ENCODE measurements at regions not wholly inside any gene's neighbourhood (a gene's known extent, or its start where the extent isn't known, plus 50 kb on each side); places are given as distances from the start of the nearest gene placed in this dataset.

DNA sequence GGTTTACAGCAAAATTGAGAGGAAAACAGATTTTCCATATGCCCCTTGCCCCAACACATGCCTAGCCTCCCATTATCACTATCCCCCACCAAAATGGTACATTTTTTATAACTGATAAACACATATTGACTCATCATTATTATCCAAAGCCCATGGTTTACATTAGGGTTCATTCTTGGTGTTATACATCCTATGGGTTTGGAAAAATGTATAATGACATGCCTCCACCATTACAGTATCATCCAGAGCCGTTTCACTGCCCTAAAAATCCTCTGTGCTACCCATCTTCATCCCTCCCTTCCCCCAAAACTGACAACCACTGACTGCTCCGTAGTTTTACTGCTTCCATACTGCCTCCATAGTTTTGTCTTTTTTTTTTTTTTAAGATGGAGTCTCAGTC is 111.1 kb downstream of the ACTL7B start:
- no peak overlapping the region for H3K4me3 ChIP-seq (replicated peaks in 1 of 3; ENCODE audit: insufficient read depth in 1 of 3, low read depth in 1 of 3, low read length in 3 of 3)
- H3K9ac ChIP-seq (replicated peaks; ENCODE audit: extremely low read depth, insufficient read depth, low read length), result no peak overlapping the region
- no peak overlapping the region for H3K4me2 ChIP-seq (ENCODE audit: insufficient read depth, low read length)
- H3K9me1 ChIP-seq (replicated peaks; ENCODE audit: control insufficient read depth, extremely low read depth, insufficient read depth, low read length), result no peaks in the 10 kb centered on the region
- DNase-seq (ENCODE audit: low read depth, low spot score) (no peak), FAIRE-seq (no peak)
- CTCF ChIA-PET, result no interaction called here
- no peak overlapping the region for H3K27ac ChIP-seq (ENCODE audit: insufficient read depth, low read depth, low read length)
- no peak for TF ChIP-seq FOS (IDR thresholded peaks at IDR 0.05; ENCODE audit: borderline replicate concordance, insufficient read depth, low read length)
- TF ChIP-seq, protein P1, sequence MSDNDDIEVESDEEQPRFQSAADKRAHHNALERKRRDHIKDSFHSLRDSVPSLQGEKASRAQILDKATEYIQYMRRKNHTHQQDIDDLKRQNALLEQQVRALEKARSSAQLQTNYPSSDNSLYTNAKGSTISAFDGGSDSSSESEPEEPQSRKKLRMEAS (IDR thresholded peaks at IDR 0.05; ENCODE audit: insufficient read depth, insufficient read length), result no peak
- no peak for TF ChIP-seq MYC (IDR thresholded peaks at IDR 0.05; ENCODE audit: low read depth, low read length)
- no peak for TF ChIP-seq POLR2AphosphoS5 (IDR thresholded peaks at IDR 0.05; ENCODE audit: insufficient read depth, low read depth, low read length)
- TF ChIP-seq EZH2 (IDR thresholded peaks at IDR 0.05; ENCODE audit: borderline replicate concordance, low read depth, low read length, severe bottlenecking), result no peak
- no peak for TF ChIP-seq POLR2A (IDR thresholded peaks at IDR 0.05; ENCODE audit: low read depth, low read length)
- TF ChIP-seq JUN (IDR thresholded peaks at IDR 0.05; ENCODE audit: borderline replicate concordance, insufficient read depth, insufficient read length, low read depth), result no peak
- TF ChIP-seq, protein P2, sequence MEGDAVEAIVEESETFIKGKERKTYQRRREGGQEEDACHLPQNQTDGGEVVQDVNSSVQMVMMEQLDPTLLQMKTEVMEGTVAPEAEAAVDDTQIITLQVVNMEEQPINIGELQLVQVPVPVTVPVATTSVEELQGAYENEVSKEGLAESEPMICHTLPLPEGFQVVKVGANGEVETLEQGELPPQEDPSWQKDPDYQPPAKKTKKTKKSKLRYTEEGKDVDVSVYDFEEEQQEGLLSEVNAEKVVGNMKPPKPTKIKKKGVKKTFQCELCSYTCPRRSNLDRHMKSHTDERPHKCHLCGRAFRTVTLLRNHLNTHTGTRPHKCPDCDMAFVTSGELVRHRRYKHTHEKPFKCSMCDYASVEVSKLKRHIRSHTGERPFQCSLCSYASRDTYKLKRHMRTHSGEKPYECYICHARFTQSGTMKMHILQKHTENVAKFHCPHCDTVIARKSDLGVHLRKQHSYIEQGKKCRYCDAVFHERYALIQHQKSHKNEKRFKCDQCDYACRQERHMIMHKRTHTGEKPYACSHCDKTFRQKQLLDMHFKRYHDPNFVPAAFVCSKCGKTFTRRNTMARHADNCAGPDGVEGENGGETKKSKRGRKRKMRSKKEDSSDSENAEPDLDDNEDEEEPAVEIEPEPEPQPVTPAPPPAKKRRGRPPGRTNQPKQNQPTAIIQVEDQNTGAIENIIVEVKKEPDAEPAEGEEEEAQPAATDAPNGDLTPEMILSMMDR (IDR thresholded peaks at IDR 0.05; ENCODE audit: extremely low read depth in 1 of 2, insufficient read depth in 1 of 2, low read depth in 1 of 2, low read length in 2 of 2), result no peak
- no peak for TF ChIP-seq GATA2 (IDR thresholded peaks at IDR 0.05; ENCODE audit: insufficient read depth, insufficient read length, low read depth, low read length)
- dilution Hi-C loops (cut with MboI; ENCODE audit: extremely low pct_ligation_motif_present, low sequenced_read_pairs) (no loop called here), intact Hi-C loops (cut with micrococcal nuclease) (no loop called here)
- POLR2A ChIA-PET, result no interaction called here
- no TSS peak for BruUV-seq (replicated peaks)
- H3K9me3 ChIP-seq (replicated peaks; ENCODE audit: control insufficient read depth, insufficient read depth, low read length), result no peaks in the 10 kb centered on the region
- H4K20me1 ChIP-seq (replicated peaks; ENCODE audit: control insufficient read depth, extremely low read depth, insufficient read depth, low read length), result no peaks in the 10 kb centered on the region
- H3K79me2 ChIP-seq (ENCODE audit: control insufficient read depth, insufficient read depth, low read length), result no peaks in the 10 kb centered on the region
- H3K4me1 ChIP-seq (ENCODE audit: control insufficient read depth, extremely low read depth, insufficient read depth, low read length), result no peaks in the 10 kb centered on the region
- no peaks in the 10 kb centered on the region for H3K27me3 ChIP-seq (ENCODE audit: control insufficient read depth in 2 of 2, insufficient read depth in 2 of 2, low read length in 2 of 2)
- H3K36me3 ChIP-seq (ENCODE audit: control insufficient read depth in 2 of 2, extremely low read depth in 1 of 2, insufficient read depth in 2 of 2, low read length in 2 of 2), result no peaks in the 10 kb centered on the region
- H2AFZ ChIP-seq (ENCODE audit: low read depth, low read length), result no peak overlapping the region

All from endothelial cell of umbilical vein (primary cell).